Thyroid gland (tissue), 4 donors: ENCODE measurements at regions not wholly inside any gene's neighbourhood (a gene's known extent, or its start where the extent isn't known, plus 50 kb on each side); places are given as distances from the start of the nearest gene placed in this dataset.

Experiments
- DNase-seq, 2 donors: peaks; one replicate each; pipeline ENCODE4 v3.0.0-alpha.2; 2019
- H3K27ac ChIP-seq, 3 donors: fragments of 200-600 bp; sonication (generic); 1 replicate in 2 of 3; 2 replicates in 1 of 3; pipeline ENCODE4 v1.5.1; 2016 to 2019; ENCODE audit warnings: mild to moderate bottlenecking in 1 of 3, moderate library complexity in 1 of 3
- H3K27me3 ChIP-seq: fragments of 200-600 bp; sonication (generic); one replicate; pipeline ENCODE4 v1.5.1; 2019
- H3K36me3 ChIP-seq, 2 donors: fragments of 200-600 bp; sonication (generic); one replicate each; pipeline ENCODE4 v1.5.1; 2016 to 2019
- H3K4me1 ChIP-seq, 2 donors: fragments of 200-600 bp; sonication (generic); one replicate each; pipeline ENCODE4 v1.5.1; 2017 to 2019
- H3K4me3 ChIP-seq, 3 donors: fragments of 200-600 bp; sonication (generic); replicated peaks in 1 of 3; 1 replicate in 2 of 3; 2 replicates in 1 of 3; pipeline ENCODE4 v1.5.1; 2016; ENCODE audit warnings: mild to moderate bottlenecking in 1 of 3
- H3K9me3 ChIP-seq: fragments of 200-600 bp; sonication (generic); one replicate; pipeline ENCODE4 v1.5.1; 2017
- POLR2A ChIP-seq, 2 donors: fragments of 450-650 bp; IDR thresholded peaks; one replicate each; pipeline ENCODE4 v1.6.1; 2017; ENCODE audit warnings: antibody characterized with exemption in 2 of 2, mild to moderate bottlenecking in 2 of 2, moderate library complexity in 1 of 2
- WGBS, 2 donors: methylation state at CpG; one replicate each; pipeline ENCODE4 v1.1.5; 2017; 5-methylcytosine and 5-hydroxymethylcytosine counted together
- intact Hi-C: fragments of 100-400 bp; cut with DNase I; formaldehyde crosslinking; loops from one replicate; pipeline ENCODE4 v1.15.1; 2023
- TF ChIP-seq, protein P1 (sequence below), 6 experiments: fragments of 200-600 bp in 3 of 6; fragments of 450-650 bp in 3 of 6; sonication (generic) in 3 of 6; IDR thresholded peaks; one replicate each; pipeline ENCODE4 v1.5.1; 2016 to 2019; ENCODE audit warnings: antibody characterized with exemption in 6 of 6, mild to moderate bottlenecking in 2 of 6, inconsistent platforms in 1 of 6, moderate library complexity in 1 of 6

GRCh38 chr4:106773076-106773905, 262.8 kb downstream of the DKK2 start:
- H3K4me1 ChIP-seq = no peaks in the 10 kb centered on the region
- no peaks in the 10 kb centered on the region for H3K27me3 ChIP-seq
- no peaks in the 10 kb centered on the region for H3K9me3 ChIP-seq
- no peak for DNase-seq
- intact Hi-C loops = no loop called here
- TF ChIP-seq, protein P1, sequence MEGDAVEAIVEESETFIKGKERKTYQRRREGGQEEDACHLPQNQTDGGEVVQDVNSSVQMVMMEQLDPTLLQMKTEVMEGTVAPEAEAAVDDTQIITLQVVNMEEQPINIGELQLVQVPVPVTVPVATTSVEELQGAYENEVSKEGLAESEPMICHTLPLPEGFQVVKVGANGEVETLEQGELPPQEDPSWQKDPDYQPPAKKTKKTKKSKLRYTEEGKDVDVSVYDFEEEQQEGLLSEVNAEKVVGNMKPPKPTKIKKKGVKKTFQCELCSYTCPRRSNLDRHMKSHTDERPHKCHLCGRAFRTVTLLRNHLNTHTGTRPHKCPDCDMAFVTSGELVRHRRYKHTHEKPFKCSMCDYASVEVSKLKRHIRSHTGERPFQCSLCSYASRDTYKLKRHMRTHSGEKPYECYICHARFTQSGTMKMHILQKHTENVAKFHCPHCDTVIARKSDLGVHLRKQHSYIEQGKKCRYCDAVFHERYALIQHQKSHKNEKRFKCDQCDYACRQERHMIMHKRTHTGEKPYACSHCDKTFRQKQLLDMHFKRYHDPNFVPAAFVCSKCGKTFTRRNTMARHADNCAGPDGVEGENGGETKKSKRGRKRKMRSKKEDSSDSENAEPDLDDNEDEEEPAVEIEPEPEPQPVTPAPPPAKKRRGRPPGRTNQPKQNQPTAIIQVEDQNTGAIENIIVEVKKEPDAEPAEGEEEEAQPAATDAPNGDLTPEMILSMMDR (IDR thresholded peaks at IDR 0.05) = no peak
- TF ChIP-seq POLR2A (IDR thresholded peaks at IDR 0.05) = no peak
- no peaks in the 10 kb centered on the region for H3K36me3 ChIP-seq
- no peak overlapping the region for H3K27ac ChIP-seq
- H3K4me3 ChIP-seq = no peak overlapping the region
- 67 to 100% methylated on average over 1 of the region's 1 CpG for whole genome bisulfite sequencing, 2 donors

DNA sequence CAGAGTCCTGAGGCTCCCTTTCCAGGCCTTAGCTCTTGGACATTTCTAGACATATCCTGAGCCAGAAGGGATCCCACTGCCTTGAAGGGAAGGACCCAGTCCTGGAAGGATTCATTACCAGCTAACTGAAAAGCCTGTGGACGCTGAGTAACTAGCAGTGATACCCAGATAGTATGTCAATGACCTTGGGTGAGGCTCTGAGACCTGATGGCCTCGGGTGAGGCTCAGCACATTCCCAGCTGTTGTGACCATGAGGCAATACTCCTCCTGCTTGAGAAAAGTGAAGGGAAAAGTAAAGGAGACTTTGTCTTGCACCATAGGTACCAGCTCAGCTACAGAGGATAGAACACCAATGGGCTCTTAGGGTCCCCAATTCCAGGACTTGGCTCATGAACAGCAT, 268.1 kb downstream of the DKK2 start:
- intact Hi-C loops = no loop called here
- H3K27ac ChIP-seq = no peak overlapping the region
- 79 to 84% methylated on average over 2 of the region's 2 CpGs for WGBS, 2 donors
- H3K4me1 ChIP-seq = no peaks in the 10 kb centered on the region
- no peaks in the 10 kb centered on the region for H3K9me3 ChIP-seq
- DNase-seq = no peak
- no peaks in the 10 kb centered on the region for H3K36me3 ChIP-seq
- TF ChIP-seq, protein P1 (IDR thresholded peaks at IDR 0.05) = no peak
- no peak for TF ChIP-seq POLR2A (IDR thresholded peaks at IDR 0.05)
- no peaks in the 10 kb centered on the region for H3K27me3 ChIP-seq
- H3K4me3 ChIP-seq = no peak overlapping the region

- no peaks in the 10 kb centered on the region for H3K4me1 ChIP-seq
- no peak overlapping the region for H3K4me3 ChIP-seq
- intact Hi-C loops = no loop called here
- no peak overlapping the region for H3K27ac ChIP-seq
- no peaks in the 10 kb centered on the region for H3K27me3 ChIP-seq
- TF ChIP-seq POLR2A (IDR thresholded peaks at IDR 0.05) = no peak
- TF ChIP-seq, protein P1 (IDR thresholded peaks at IDR 0.05) = no peak
- no peak for DNase-seq
- H3K36me3 ChIP-seq = no peaks in the 10 kb centered on the region
- H3K9me3 ChIP-seq = no peaks in the 10 kb centered on the region
Measured at GRCh38 chr4:106766519-106766918, 269.6 kb downstream of the DKK2 start.

DNA sequence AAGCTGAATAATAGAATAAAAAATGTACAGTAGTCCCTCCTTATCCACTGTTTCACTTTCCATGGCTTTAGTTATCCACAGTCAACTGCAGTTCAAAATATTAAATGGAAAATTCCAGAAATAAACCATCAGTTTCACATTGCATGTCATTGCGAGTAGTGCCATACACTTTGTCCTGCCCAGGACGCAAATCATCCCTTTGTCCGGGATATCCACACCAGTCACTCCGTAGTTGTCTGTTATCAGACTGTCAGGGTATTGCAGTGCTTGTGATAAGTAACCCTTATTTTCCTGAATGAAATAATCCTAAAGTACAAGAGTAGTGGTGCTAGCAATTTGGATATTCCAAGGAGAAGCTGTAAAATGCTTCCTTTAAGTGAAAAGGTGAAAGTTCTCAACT, 271.3 kb downstream of the DKK2 start:
- no peaks in the 10 kb centered on the region for H3K4me1 ChIP-seq
- no peak overlapping the region for H3K4me3 ChIP-seq
- H3K27me3 ChIP-seq = no peaks in the 10 kb centered on the region
- no peaks in the 10 kb centered on the region for H3K9me3 ChIP-seq
- WGBS, 2 donors = 91 to 95% methylated on average over 4 of the region's 4 CpGs
- intact Hi-C loops = no loop called here
- H3K36me3 ChIP-seq = no peaks in the 10 kb centered on the region
- TF ChIP-seq, protein P1 (IDR thresholded peaks at IDR 0.05) = no peak
- no peak for TF ChIP-seq POLR2A (IDR thresholded peaks at IDR 0.05)
- no peak for DNase-seq
- H3K27ac ChIP-seq = no peak overlapping the region

- no peak overlapping the region for H3K27ac ChIP-seq
- no peaks in the 10 kb centered on the region for H3K9me3 ChIP-seq
- DNase-seq = no peak
- 56 to 63% methylated on average over 5 of the region's 5 CpGs for WGBS, 2 donors
- H3K4me1 ChIP-seq = no peaks in the 10 kb centered on the region
- TF ChIP-seq, protein P1 (IDR thresholded peaks at IDR 0.05) = no peak
- no peak for TF ChIP-seq POLR2A (IDR thresholded peaks at IDR 0.05)
- H3K36me3 ChIP-seq = no peaks in the 10 kb centered on the region
- H3K4me3 ChIP-seq = no peak overlapping the region
- no peaks in the 10 kb centered on the region for H3K27me3 ChIP-seq
- intact Hi-C loops = no loop called here
Measured at GRCh38 chr4:106762666-106763443, 273.3 kb downstream of the DKK2 start.
